ENCODE measurements at regions not wholly inside any gene's neighbourhood (a gene's known extent, or its start where the extent isn't known, plus 50 kb on each side); places are given as distances from the start of the nearest gene placed in this dataset.
"Not testable (repeated sequence)": the region's sequence is repeated elsewhere in the genome, so short reads cannot be mapped to it uniquely, and the experiment has no call there.

- DNase-seq (ENCODE audit: low read depth in 2 of 2): no peak
Observed at GRCh38 chr4:180234730-180235129, 2008.5 kb upstream of the TENM3 start.

DNA sequence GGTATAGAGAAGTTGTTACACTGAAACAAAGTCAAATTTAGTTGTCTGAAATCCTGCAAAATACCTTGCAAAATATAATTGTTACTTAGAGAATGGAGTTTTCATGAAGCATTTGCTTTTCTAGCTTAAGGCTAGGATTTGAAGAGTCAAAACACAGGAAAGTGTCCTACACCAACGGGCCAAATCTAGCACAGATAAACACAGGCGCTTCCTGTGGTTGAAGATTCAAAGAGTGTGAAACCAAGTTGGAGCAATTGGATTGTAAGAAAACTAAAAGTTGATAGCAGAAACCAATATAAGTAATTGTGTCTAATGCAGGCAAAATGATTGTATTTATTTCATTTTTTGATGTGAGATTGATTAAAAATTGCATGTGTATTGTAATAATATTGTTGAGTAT, 2002.5 kb upstream of the TENM3 start:
- DNase-seq (ENCODE audit: low read depth in 2 of 2): no peak

- DNase-seq (ENCODE audit: low read depth in 2 of 2): no peak
Observed at GRCh38 chr4:180253419-180253818, 1989.8 kb upstream of the TENM3 start.

GRCh38 chr4:180261346-180261745, 1981.9 kb upstream of the TENM3 start:
- DNase-seq (ENCODE audit: low read depth in 2 of 2): no peak

DNA sequence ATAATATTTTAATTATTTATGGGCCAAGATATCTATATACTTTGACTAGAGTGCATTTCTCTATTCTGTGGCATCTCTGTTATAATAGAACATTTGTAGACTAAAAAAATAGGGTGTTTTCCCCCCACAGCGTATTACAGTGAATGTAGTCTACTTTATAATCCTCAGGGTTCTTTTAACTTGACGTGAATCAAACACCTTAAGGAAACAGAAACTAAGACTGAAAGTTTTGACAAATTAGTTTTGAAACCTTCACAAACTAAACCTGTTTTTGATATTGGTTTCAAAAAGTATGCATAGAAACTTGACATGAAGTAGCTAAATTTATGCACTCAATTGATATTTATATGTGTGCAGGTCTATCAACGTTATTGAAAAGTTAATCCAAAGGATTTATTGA, 1963.1 kb upstream of the TENM3 start:
- DNase-seq (ENCODE audit: low read depth in 2 of 2): no peak

DNA sequence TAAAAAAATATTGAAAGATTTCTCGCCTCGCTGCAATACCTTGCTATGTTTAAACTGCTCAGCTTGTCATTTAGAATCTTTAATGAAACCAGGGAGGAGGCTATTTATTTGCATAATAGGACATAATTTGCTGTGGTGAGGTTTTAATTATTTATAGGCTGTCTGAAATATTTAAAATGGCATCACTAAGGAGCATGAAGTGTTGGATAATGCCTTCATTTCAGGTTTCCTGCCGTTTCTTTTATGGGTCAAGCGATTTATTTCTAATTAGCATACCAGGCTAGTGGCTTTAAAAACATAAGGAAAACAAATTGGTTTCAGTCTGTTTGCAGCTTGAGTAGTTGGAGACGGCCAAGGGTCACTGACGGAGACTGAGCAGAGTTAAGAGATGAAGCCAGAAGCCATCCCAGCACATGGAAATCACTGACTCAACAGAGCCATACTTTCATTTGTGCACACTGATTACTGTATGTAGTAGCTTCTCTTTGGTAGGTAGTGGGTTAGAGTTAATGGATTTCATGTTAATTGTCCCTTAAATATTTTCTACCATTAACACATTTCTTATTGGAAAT, 1962.4 kb upstream of the TENM3 start:
- no peak for DNase-seq (ENCODE audit: low read depth in 2 of 2)

GRCh38 chr4:180281724-180282123, 1961.5 kb upstream of the TENM3 start:
- DNase-seq (ENCODE audit: low read depth in 2 of 2): no peak

GRCh38 chr4:180284267-180284666, 1958.9 kb upstream of the TENM3 start:
- no peak for DNase-seq (ENCODE audit: low read depth in 2 of 2)

DNA sequence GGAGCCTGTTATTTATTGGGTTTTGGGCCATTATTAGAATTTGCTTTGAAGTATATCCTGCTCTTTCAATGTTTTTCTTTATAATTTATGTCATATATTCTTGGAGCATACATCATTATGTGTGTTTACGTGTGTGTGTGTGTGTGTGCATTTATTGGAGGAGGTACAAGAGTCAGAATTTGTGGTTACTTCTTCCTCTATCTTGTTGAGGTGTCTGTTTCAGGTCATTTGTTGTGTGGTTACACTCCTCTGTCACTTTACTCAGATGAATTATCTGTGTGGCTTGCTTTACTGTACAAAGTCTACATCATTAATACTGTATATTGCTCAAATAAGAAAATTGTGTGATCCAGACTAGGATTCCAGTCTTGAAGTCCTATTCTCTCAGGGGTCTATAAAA, 1957.4 kb upstream of the TENM3 start:
- no peak for DNase-seq (ENCODE audit: low read depth in 2 of 2)

- DNase-seq (ENCODE audit: low read depth in 2 of 2): no peak
Observed at GRCh38 chr4:180292339-180292738, 1950.9 kb upstream of the TENM3 start.

- DNase-seq (ENCODE audit: low read depth in 2 of 2): no peak
Observed at GRCh38 chr4:180296036-180296599, 1947.1 kb upstream of the TENM3 start.

DNA sequence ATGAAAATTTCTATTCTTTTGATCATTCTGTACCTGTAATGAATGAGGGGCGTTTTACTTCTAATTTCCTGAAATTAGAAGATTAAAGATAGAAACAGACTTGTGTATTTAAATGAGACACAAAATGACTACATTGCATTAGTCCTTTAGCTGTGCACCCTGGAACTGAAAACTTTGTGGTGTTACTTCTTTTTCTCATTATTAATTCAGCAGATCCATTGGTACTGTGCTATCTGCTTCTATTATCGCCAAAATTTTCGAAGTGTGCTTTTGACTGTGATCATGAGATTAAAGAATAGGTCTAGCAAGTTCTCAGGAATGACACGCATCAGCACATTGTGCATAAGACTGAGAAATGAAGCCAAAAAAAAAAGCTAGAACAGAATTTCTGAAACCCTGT, 1938.9 kb upstream of the TENM3 start:
- no peak for DNase-seq (ENCODE audit: low read depth in 2 of 2)

- DNase-seq (ENCODE audit: low read depth in 2 of 2): no peak
Observed at GRCh38 chr4:180310616-180311015, 1932.6 kb upstream of the TENM3 start.

DNA sequence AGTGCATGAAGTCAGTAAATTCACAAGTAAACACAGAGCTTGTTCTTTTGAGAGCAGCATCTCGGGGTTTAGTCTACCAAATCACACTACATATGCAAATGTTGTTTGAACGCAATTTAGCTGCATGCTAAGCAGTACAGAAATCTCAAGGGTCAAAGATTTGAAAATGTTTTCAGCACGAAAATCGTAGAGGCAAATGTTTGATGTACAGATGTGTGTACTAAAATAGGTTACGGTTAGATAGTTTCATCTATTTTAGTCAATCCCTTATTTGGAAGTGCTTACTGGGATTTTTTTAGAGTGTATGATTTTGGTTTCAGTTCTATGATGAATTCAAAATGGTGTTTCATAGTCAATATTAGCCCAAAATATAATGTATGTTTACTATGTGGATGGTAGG, 1928.2 kb upstream of the TENM3 start:
- DNase-seq (ENCODE audit: low read depth in 2 of 2): no peak

GRCh38 chr4:180330521-180330920, 1912.7 kb upstream of the TENM3 start:
- DNase-seq (ENCODE audit: low read depth in 2 of 2): no peak

DNA sequence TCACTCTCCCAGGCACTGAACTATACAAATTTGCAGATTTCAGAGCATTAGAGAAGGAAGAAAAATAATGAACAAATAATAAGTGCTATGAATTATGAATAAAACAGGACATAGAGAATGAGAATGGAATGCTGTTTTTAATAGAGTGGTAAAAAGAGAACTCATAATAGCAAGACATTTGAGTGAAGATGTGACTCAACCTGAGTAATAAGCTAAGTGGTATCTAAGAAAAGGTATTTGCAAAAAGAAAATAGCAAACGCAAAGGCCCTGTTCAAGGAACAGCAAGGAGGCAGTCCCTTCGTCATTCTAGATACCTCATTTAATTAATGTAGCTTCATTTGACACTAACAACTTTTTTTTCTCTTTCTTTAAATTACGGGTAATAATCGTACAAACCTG, 1910.0 kb upstream of the TENM3 start:
- no peak for DNase-seq (ENCODE audit: low read depth in 2 of 2)

- DNase-seq (ENCODE audit: low read depth in 2 of 2): no peak
Observed at GRCh38 chr4:180335566-180335965, 1907.6 kb upstream of the TENM3 start.

- DNase-seq (ENCODE audit: low read depth in 2 of 2): no peak
Observed at GRCh38 chr4:180336494-180337090, 1906.6 kb upstream of the TENM3 start.

DNA sequence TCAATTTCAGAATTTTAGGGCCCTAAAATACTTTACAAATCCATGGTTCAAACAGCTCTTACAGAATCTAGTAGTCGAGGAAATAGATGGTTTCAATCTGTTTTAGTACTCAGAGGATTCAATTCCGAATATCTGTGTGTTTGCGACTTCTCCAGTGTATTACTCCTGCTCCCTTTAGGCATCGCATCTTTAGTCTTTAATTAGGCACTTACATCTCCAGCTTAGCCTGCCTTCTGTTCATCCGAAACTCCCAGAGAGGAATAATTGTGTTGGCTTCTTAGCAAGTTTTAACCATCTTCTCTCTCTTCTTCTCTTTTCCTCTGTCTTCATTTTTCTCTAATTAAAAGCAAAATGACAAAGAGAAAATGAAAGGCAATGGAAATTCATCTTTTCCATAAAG, 1901.3 kb upstream of the TENM3 start:
- DNase-seq (ENCODE audit: low read depth in 2 of 2): no peak

GRCh38 chr4:180350901-180351300, 1892.3 kb upstream of the TENM3 start:
- no peak for DNase-seq (ENCODE audit: low read depth in 2 of 2)

DNA sequence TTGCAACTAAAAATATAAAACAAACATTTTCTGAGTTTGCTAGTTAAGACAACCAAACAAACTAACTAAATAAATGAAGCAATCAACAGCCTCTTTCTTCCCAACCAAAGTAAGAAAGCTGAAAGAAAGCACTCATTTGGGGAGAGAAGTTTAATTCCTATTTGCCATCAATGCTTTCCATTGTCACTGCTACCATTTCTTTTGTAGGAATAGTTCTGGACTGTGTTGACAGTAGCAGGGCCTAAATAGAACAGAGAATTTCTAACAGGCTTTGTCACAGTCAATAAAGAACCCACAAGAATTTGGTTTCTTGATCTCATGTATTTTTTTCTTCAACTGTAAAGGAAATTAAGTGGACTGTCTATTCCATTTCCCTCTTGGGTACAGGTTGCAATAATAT, 1886.4 kb upstream of the TENM3 start:
- no peak for DNase-seq (ENCODE audit: low read depth in 2 of 2)

DNA sequence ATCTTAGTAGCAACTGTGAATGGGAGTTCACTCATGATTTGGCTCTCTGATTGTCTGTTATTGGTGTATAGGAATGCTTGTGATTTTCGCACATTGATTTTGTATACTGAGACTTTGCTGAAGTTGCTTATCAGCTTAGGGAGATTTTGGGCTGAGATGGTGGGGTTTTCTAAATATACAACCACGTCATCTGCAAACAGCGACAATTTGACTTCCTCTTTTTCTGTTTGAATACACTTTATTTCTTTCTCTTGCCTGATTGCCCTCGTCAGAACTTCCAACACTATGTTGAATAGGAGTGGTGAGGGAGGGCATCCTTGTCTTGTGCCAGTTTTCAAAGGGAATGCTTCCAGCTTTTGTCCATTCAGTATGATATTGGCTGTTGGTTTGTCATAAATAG, 1883.1 kb upstream of the TENM3 start:
- not testable (repeated sequence) for DNase-seq (ENCODE audit: low read depth in 2 of 2)

GRCh38 chr4:180363815-180364214, 1879.4 kb upstream of the TENM3 start:
- no peak for DNase-seq (ENCODE audit: low read depth in 2 of 2)

GRCh38 chr4:180372691-180373090, 1870.5 kb upstream of the TENM3 start:
- no peak for DNase-seq (ENCODE audit: low read depth in 2 of 2)
